RWPE2 (cell line): ENCODE measurements at regions not wholly inside any gene's neighbourhood (a gene's known extent, or its start where the extent isn't known, plus 50 kb on each side); places are given as distances from the start of the nearest gene placed in this dataset.

Source experiments
- ATAC-seq: fragments of 200-7000 bp; cut with Tn5 transposase; 3 replicates; pipeline ENCODE4 v1.9.1; 2021; ENCODE audit warnings: low read depth
- DNase-seq: peaks from one replicate; pipeline ENCODE4 v3.0.0-alpha.2; 2020; ENCODE audit warnings: low spot score
- H3K27ac ChIP-seq: fragments of 450-650 bp; 2 replicates; pipeline ENCODE4 v1.5.1; 2017; ENCODE audit warnings: mild to moderate bottlenecking; ENCODE audit not compliant: poor library complexity, severe bottlenecking
- H3K27me3 ChIP-seq: fragments of 250-450 bp; sonication (Bioruptor Pico); 2 replicates; pipeline ENCODE4 v1.5.1; 2021; ENCODE audit warnings: mild to moderate bottlenecking, moderate library complexity; ENCODE audit not compliant: insufficient read depth, poor library complexity, severe bottlenecking
- H3K36me3 ChIP-seq: fragments of 250-450 bp; sonication (Bioruptor Pico); 2 replicates; pipeline ENCODE4 v1.5.1; 2020; ENCODE audit warnings: low read depth, mild to moderate bottlenecking, moderate library complexity
- H3K4me1 ChIP-seq: fragments of 250-450 bp; sonication (Bioruptor Pico); 2 replicates; pipeline ENCODE4 v1.5.1; 2021; ENCODE audit warnings: mild to moderate bottlenecking, moderate library complexity; ENCODE audit not compliant: insufficient read depth, poor library complexity, severe bottlenecking
- H3K4me3 ChIP-seq: fragments of 250-450 bp; sonication (Bioruptor Pico); 2 replicates; pipeline ENCODE4 v1.5.1; 2021; ENCODE audit warnings: mild to moderate bottlenecking, moderate library complexity; ENCODE audit not compliant: severe bottlenecking
- H3K9me3 ChIP-seq: fragments of 250-450 bp; sonication (Bioruptor Pico); 2 replicates; pipeline ENCODE4 v1.5.1; 2021; ENCODE audit warnings: mild to moderate bottlenecking, moderate library complexity; ENCODE audit not compliant: severe bottlenecking
- CTCF ChIP-seq: fragments of 450-650 bp; IDR thresholded peaks from one replicate; pipeline ENCODE4 v1.5.1; 2017; ENCODE audit warnings: mild to moderate bottlenecking, moderate library complexity; ENCODE audit not compliant: poor library complexity, severe bottlenecking

DNA sequence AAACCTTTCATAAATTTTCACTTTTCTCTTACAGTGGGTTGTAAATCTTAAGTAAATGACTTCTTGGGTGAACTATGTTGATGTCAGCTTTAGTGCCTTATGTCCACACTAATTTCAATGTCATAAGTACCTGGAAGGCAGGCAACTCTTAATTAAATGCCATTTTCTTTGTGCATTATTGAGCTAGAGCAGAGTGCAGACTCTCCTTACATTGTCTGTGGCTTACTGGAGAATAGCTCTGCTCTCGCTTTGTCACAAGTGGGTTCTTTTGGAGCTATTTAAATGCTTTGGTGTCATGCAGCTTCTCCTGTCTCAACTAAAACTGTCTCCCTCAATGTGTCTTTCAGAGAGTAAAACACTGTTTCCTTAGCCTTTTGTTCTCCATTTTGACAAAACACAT, 411.6 kb downstream of the STIM2 start:
- H3K36me3 ChIP-seq: no peaks in the 10 kb centered on the region
- no peak for DNase-seq
- H3K9me3 ChIP-seq: no peaks in the 10 kb centered on the region
- ATAC-seq: no peak
- no peaks in the 10 kb centered on the region for H3K4me1 ChIP-seq
- TF ChIP-seq CTCF: no peak
- H3K4me3 ChIP-seq: no peak overlapping the region
- no peak overlapping the region for H3K27ac ChIP-seq
- H3K27me3 ChIP-seq: no peaks in the 10 kb centered on the region

- no peaks in the 10 kb centered on the region for H3K27me3 ChIP-seq
- H3K27ac ChIP-seq: no peak overlapping the region
- H3K36me3 ChIP-seq: no peaks in the 10 kb centered on the region
- no peaks in the 10 kb centered on the region for H3K4me1 ChIP-seq
- ATAC-seq (no peak), DNase-seq (no peak)
- no peaks in the 10 kb centered on the region for H3K9me3 ChIP-seq
- no peak overlapping the region for H3K4me3 ChIP-seq
- TF ChIP-seq CTCF: no peak
Measured at GRCh38 chr4:27276307-27277073, 415.8 kb downstream of the STIM2 start.

DNA sequence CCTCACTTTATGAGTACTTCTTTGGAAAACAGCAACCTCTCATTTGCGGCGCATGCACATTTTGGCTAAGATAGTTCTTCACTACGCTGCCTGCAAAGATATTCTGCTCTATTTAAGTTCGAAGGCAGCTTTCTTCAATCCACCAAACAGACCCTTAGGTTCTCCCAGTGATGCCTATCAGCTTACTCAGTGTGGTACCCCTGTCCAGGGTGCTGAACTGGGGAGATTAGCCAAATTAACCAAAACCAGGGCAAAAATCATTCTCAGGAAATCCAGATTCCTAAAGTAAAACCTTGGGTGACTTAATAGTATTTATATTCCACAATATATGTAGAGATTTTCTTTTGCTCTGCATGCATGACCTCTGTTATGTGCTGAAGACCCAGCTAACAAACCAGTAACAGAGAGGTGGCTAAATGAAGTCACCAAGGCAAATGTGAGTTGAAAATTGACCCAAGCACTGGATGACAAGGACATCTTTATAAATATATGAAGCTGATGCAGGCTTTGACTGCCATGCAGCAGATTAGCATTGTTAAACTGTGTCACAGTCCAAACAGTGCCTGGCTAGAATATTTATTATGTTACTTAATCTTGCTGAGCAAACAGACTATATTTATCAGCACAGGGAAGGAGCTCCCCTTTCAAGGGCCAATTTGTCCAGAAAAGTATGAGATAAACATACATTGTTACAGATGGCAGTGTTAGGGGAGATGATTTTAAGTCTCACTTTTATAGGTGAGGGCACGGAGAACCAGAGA, 418.2 kb downstream of the STIM2 start:
- no peak overlapping the region for H3K27ac ChIP-seq
- DNase-seq: no peak
- ATAC-seq: peak; percentile 54; the same call in 1 of the 3 replicates
- no peaks in the 10 kb centered on the region for H3K4me1 ChIP-seq
- no peak for TF ChIP-seq CTCF
- no peaks in the 10 kb centered on the region for H3K27me3 ChIP-seq
- no peaks in the 10 kb centered on the region for H3K36me3 ChIP-seq
- H3K9me3 ChIP-seq: no peaks in the 10 kb centered on the region
- H3K4me3 ChIP-seq: no peak overlapping the region

DNA sequence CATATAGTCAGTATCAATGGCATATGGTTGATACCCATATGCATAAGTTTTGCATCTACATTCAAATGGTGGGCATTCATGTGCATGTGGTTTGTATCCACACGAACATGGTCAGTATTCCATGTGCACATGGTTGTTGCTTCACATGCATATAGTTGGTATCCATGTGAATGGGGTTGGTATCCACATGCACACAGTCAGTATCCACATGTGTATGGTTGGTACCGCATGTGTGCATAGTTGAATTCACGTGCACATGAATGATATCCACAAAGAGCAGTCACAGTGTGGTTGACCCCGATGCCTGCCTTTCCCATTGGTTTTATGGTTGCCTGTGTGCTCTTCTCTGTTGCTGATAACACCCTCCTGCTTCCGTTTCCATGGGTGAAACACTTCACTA, 427.9 kb downstream of the STIM2 start:
- H3K27ac ChIP-seq: no peak overlapping the region
- H3K27me3 ChIP-seq: no peaks in the 10 kb centered on the region
- TF ChIP-seq CTCF: no peak
- no peak for DNase-seq
- H3K9me3 ChIP-seq: no peaks in the 10 kb centered on the region
- no peaks in the 10 kb centered on the region for H3K36me3 ChIP-seq
- H3K4me3 ChIP-seq: no peak overlapping the region
- H3K4me1 ChIP-seq: no peaks in the 10 kb centered on the region
- no peak for ATAC-seq

DNA sequence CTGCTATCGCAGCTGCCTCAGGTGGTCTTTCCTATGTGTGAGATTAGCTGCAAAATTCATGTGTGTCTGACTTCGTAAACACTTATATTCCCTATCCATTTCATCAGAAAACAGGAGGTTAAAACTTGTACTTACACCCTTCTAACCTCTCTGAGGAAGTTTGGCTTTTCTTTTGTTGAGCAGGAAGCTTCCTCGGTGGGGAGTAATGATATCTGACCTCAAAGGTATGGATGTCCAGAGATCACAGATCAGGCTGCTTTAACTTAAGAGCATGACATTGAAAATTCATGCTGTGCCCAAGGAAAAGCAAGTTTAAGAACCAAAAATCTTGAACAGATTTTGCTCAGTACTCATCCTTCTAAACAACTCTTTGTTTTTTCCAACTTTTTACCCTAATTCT, 429.1 kb downstream of the STIM2 start:
- no peak overlapping the region for H3K4me3 ChIP-seq
- ATAC-seq: no peak

More for the DNA sequence above, 429.1 kb downstream of the STIM2 start:
- no peak for DNase-seq
- TF ChIP-seq CTCF: no peak
- Histone ChIP-seq H3K27me3 (no peaks in the 10 kb centered on the region), H3K9me3 (no peaks in the 10 kb centered on the region), H3K4me1 (no peaks in the 10 kb centered on the region), H3K36me3 (no peaks in the 10 kb centered on the region), H3K27ac (no peak overlapping the region)
